Mesendoderm (in vitro differentiated cells): ENCODE measurements at regions not wholly inside any gene's neighbourhood (a gene's known extent, or its start where the extent isn't known, plus 50 kb on each side); places are given as distances from the start of the nearest gene placed in this dataset.

ENCODE experiments used
- DNase-seq: peaks from one replicate; pipeline ENCODE4 v3.0.0; 2013
- H2AK5ac ChIP-seq: 2 replicates; pipeline ENCODE4 v1.6.1; 2013; ENCODE audit warnings: low read length, inconsistent platforms
- H2BK120ac ChIP-seq: 2 replicates; pipeline ENCODE4 v1.6.1; 2013; ENCODE audit warnings: low read depth, mild to moderate bottlenecking, low read length, moderate library complexity, mixed read lengths
- H2BK15ac ChIP-seq: replicated peaks from 2 replicates; pipeline ENCODE4 v1.6.1; 2013; ENCODE audit warnings: low read depth, mild to moderate bottlenecking, moderate library complexity
- H2BK5ac ChIP-seq: 2 replicates; pipeline ENCODE4 v1.6.1; 2013; ENCODE audit warnings: low read length, inconsistent platforms
- H3K18ac ChIP-seq: 2 replicates; pipeline ENCODE4 v1.6.1; 2013; ENCODE audit warnings: mild to moderate bottlenecking, low read length, mixed read lengths
- H3K23ac ChIP-seq: one replicate; pipeline ENCODE4 v1.6.1; 2013; ENCODE audit warnings: low read length
- H3K27ac ChIP-seq: 2 replicates; pipeline ENCODE4 v1.5.1; 2013; ENCODE audit warnings: low read depth, mild to moderate bottlenecking, inconsistent platforms, low read length, moderate library complexity
- H3K27me3 ChIP-seq: 2 replicates; pipeline ENCODE4 v1.6.1; 2013; ENCODE audit warnings: low read length, control low read depth, mild to moderate bottlenecking, inconsistent platforms; ENCODE audit not compliant: insufficient read depth, poor library complexity
- H3K36me3 ChIP-seq: 2 replicates; pipeline ENCODE4 v1.6.1; 2013; ENCODE audit warnings: low read length, inconsistent platforms; ENCODE audit not compliant: control insufficient read depth, insufficient read depth
- H3K4ac ChIP-seq: one replicate; pipeline ENCODE4 v1.6.1; 2013; ENCODE audit warnings: low read depth, mild to moderate bottlenecking, low read length, moderate library complexity
- H3K4me1 ChIP-seq: 2 replicates; pipeline ENCODE4 v1.6.1; 2013; ENCODE audit warnings: low read depth, low read length, inconsistent platforms; ENCODE audit not compliant: control insufficient read depth
- H3K4me2 ChIP-seq: 2 replicates; pipeline ENCODE4 v1.6.1; 2013; ENCODE audit warnings: low read length
- H3K4me3 ChIP-seq: 2 replicates; pipeline ENCODE4 v1.5.1; 2013; ENCODE audit warnings: mild to moderate bottlenecking, low read length
- H3K56ac ChIP-seq: one replicate; pipeline ENCODE4 v1.6.1; 2013; ENCODE audit warnings: low read length
- H3K79me1 ChIP-seq: 2 replicates; pipeline ENCODE4 v1.6.1; 2013; ENCODE audit warnings: low read length, inconsistent platforms
- H3K79me2 ChIP-seq: 2 replicates; pipeline ENCODE4 v1.6.1; 2013; ENCODE audit warnings: mild to moderate bottlenecking, low read length; ENCODE audit not compliant: control insufficient read depth, insufficient read depth
- H3K9ac ChIP-seq: 2 replicates; pipeline ENCODE4 v1.6.1; 2013; ENCODE audit warnings: low read length, inconsistent platforms
- H4K5ac ChIP-seq: one replicate; pipeline ENCODE4 v1.6.1; 2013; ENCODE audit warnings: low read length
- H4K8ac ChIP-seq: one replicate; pipeline ENCODE4 v1.6.1; 2013; ENCODE audit warnings: low read depth, mild to moderate bottlenecking, control low read depth, low read length, moderate library complexity
- WGBS: extraction: QIAGEN DNeasy Blood & Tissue Kit; methylation state at CpG from one replicate; pipeline ENCODE4 v1.1.7; 2013; ENCODE audit warnings: low lambda C conversion rate, missing lambda C conversion rate; ENCODE audit not compliant: insufficient coverage; ENCODE audit errors: extremely low coverage; 5-methylcytosine and 5-hydroxymethylcytosine counted together

GRCh38 chr5:152527358-152528052, 122.4 kb upstream of the NMUR2 start:
- no peaks in the 10 kb centered on the region for H3K27me3 ChIP-seq
- peaks cover 9% of the 10 kb centered on the region for H3K4me1 ChIP-seq
- H3K18ac ChIP-seq: no peak overlapping the region
- no peak overlapping the region for H3K56ac ChIP-seq
- no peaks in the 10 kb centered on the region for H3K79me2 ChIP-seq
- no peak overlapping the region for H3K23ac ChIP-seq
- H3K9ac ChIP-seq: no peak overlapping the region
- no peak overlapping the region for H4K8ac ChIP-seq
- no peak overlapping the region for H2BK120ac ChIP-seq
- H2AK5ac ChIP-seq: no peak overlapping the region
- no peak overlapping the region for H2BK5ac ChIP-seq
- H3K27ac ChIP-seq: no peak overlapping the region
- H3K4ac ChIP-seq: no peak overlapping the region
- DNase-seq: no peak
- no peak overlapping the region for H2BK15ac ChIP-seq
- H3K4me2 ChIP-seq: no peak overlapping the region
- WGBS: no CpG with 5 or more reads among the region's 3 CpGs
- no peak overlapping the region for H4K5ac ChIP-seq
- no peaks in the 10 kb centered on the region for H3K36me3 ChIP-seq
- no peak overlapping the region for H3K4me3 ChIP-seq
- H3K79me1 ChIP-seq: no peaks in the 10 kb centered on the region

DNA sequence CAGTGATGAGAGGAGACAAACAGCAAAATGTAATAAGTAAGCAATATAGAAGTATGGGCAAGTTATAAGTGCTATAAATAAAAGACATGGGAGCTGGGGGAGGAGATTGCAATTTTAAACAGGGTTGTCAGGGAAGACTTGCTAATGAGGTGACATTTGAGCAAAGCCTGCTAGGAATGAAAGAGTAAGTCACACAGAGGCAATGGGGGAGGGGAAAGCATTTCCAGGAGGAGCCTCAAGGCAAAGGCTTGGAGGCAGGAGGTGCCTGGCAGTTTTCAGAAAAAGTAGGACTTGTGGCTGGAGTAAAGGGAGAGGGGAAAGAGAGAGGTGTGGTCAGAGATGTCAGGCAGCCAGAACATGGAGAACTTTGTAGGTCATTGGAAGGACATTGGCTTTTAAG, 124.4 kb upstream of the NMUR2 start:
- no peak overlapping the region for H2AK5ac ChIP-seq
- H3K18ac ChIP-seq: peak overlapping the region; percentile 76
- no peak overlapping the region for H3K9ac ChIP-seq
- no peak overlapping the region for H4K5ac ChIP-seq
- no peaks in the 10 kb centered on the region for H3K36me3 ChIP-seq
- no peak overlapping the region for H3K4me3 ChIP-seq
- peak; percentile 94 for DNase-seq
- no peak overlapping the region for H4K8ac ChIP-seq
- H3K56ac ChIP-seq: peak overlapping the region; percentile 58
- no peak overlapping the region for H3K27ac ChIP-seq
- H2BK120ac ChIP-seq: no peak overlapping the region
- no peak overlapping the region for H3K4ac ChIP-seq
- peaks cover 9% of the 10 kb centered on the region for H3K4me1 ChIP-seq
- peak overlapping the region; percentile 22 for H2BK15ac ChIP-seq
- no peaks in the 10 kb centered on the region for H3K79me1 ChIP-seq
- H3K27me3 ChIP-seq: no peaks in the 10 kb centered on the region
- H3K4me2 ChIP-seq: no peak overlapping the region
- H3K23ac ChIP-seq: no peak overlapping the region
- H3K79me2 ChIP-seq: no peaks in the 10 kb centered on the region
- no peak overlapping the region for H2BK5ac ChIP-seq

DNA sequence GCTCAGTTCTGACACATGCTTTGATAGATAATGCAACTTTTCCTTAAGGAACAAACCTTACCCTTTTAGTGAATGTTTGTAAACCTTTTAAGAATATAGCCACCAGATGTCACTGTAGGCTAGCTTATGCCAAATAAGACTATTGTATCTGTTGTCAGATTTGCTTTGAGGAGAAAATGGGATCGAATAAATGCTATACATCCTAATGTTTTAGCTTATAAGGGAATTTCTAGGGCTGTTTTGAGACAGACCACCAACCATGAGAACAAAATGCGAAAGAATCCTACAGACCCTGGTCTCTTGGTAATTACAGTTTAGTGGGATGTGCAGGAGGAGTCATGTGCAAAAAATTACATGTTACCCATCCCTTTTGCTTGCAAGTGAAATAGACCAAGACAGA, 127.6 kb upstream of the NMUR2 start:
- no peak overlapping the region for H3K4me3 ChIP-seq
- no peaks in the 10 kb centered on the region for H3K79me1 ChIP-seq
- no peak overlapping the region for H4K5ac ChIP-seq
- peaks cover 9% of the 10 kb centered on the region for H3K4me1 ChIP-seq
- H3K36me3 ChIP-seq: no peaks in the 10 kb centered on the region
- no peaks in the 10 kb centered on the region for H3K27me3 ChIP-seq
- no peak overlapping the region for H3K18ac ChIP-seq
- H3K4me2 ChIP-seq: no peak overlapping the region
- no peak overlapping the region for H3K23ac ChIP-seq
- H3K56ac ChIP-seq: no peak overlapping the region
- H4K8ac ChIP-seq: no peak overlapping the region
- no peak overlapping the region for H2BK15ac ChIP-seq
- no peaks in the 10 kb centered on the region for H3K79me2 ChIP-seq
- H2BK5ac ChIP-seq: no peak overlapping the region
- H2AK5ac ChIP-seq: no peak overlapping the region
- H3K4ac ChIP-seq: no peak overlapping the region
- no peak overlapping the region for H3K27ac ChIP-seq
- DNase-seq: peak; percentile 74
- no peak overlapping the region for H3K9ac ChIP-seq
- no CpG with 5 or more reads among the region's 2 CpGs for WGBS
- no peak overlapping the region for H2BK120ac ChIP-seq

- Histone ChIP-seq H3K4me1 (no peaks in the 10 kb centered on the region), H3K36me3 (no peaks in the 10 kb centered on the region), H3K79me1 (no peaks in the 10 kb centered on the region), H2BK15ac (no peak overlapping the region), H3K27ac (no peak overlapping the region), H3K9ac (no peak overlapping the region), H4K5ac (no peak overlapping the region), H3K27me3 (no peaks in the 10 kb centered on the region), H3K4ac (no peak overlapping the region), H3K79me2 (no peaks in the 10 kb centered on the region), H4K8ac (no peak overlapping the region), H2AK5ac (no peak overlapping the region), H3K23ac (no peak overlapping the region), H3K4me3 (no peak overlapping the region), H2BK120ac (no peak overlapping the region), H2BK5ac (no peak overlapping the region), H3K18ac (no peak overlapping the region), H3K56ac (no peak overlapping the region), H3K4me2 (no peak overlapping the region)
- DNase-seq: no peak
- WGBS: no CpG with 5 or more reads among the region's 1 CpG
Observed at GRCh38 chr5:152534641-152535040, 129.6 kb upstream of the NMUR2 start.

- H2AK5ac ChIP-seq: no peak overlapping the region
- no peak overlapping the region for H3K4ac ChIP-seq
- no peak overlapping the region for H3K9ac ChIP-seq
- H3K4me2 ChIP-seq: no peak overlapping the region
- H2BK5ac ChIP-seq: no peak overlapping the region
- no peak overlapping the region for H4K5ac ChIP-seq
- H3K36me3 ChIP-seq: no peaks in the 10 kb centered on the region
- H3K27me3 ChIP-seq: no peaks in the 10 kb centered on the region
- H2BK120ac ChIP-seq: no peak overlapping the region
- H3K79me1 ChIP-seq: no peaks in the 10 kb centered on the region
- H3K56ac ChIP-seq: no peak overlapping the region
- peak; percentile 76 for DNase-seq
- no peak overlapping the region for H4K8ac ChIP-seq
- H3K23ac ChIP-seq: no peak overlapping the region
- H3K4me1 ChIP-seq: no peaks in the 10 kb centered on the region
- no peak overlapping the region for H3K18ac ChIP-seq
- no CpG with 5 or more reads among the region's 3 CpGs for WGBS
- H3K27ac ChIP-seq: no peak overlapping the region
- H3K79me2 ChIP-seq: no peaks in the 10 kb centered on the region
- no peak overlapping the region for H3K4me3 ChIP-seq
- no peak overlapping the region for H2BK15ac ChIP-seq
Observed at GRCh38 chr5:152542741-152543140, 137.7 kb upstream of the NMUR2 start.

DNA sequence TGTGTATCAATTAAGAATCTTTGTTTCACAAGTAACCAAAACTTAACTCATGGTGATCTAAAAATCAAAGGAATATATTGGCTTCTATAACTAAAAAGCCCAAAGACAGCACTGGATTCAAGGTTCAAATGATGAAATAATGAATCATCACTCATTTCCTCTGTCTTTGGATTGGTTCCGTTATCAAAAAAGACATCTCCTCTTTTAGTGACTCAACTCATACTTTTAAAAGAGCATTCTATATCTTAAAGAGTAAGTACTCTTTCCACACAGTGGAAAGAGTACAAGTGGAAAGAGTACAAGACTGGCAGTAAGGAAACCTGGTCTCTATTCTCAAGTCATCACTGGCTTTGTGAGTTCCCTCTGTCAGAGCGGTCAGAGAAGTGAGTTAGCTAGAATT, 141.4 kb upstream of the NMUR2 start:
- Histone ChIP-seq H3K23ac (no peak overlapping the region), H3K18ac (no peak overlapping the region), H3K4me3 (no peak overlapping the region), H4K8ac (no peak overlapping the region), H2BK120ac (no peak overlapping the region), H3K4me1 (no peaks in the 10 kb centered on the region), H2BK15ac (no peak overlapping the region), H3K79me2 (no peaks in the 10 kb centered on the region), H3K4ac (no peak overlapping the region), H4K5ac (no peak overlapping the region), H3K79me1 (no peaks in the 10 kb centered on the region), H3K56ac (no peak overlapping the region), H2AK5ac (no peak overlapping the region), H3K36me3 (no peaks in the 10 kb centered on the region), H3K27me3 (no peaks in the 10 kb centered on the region), H3K4me2 (no peak overlapping the region), H2BK5ac (no peak overlapping the region), H3K9ac (no peak overlapping the region), H3K27ac (no peak overlapping the region)
- no CpG with 5 or more reads among the region's 2 CpGs for WGBS
- no peak for DNase-seq
